CMK (cell line): ENCODE measurements at regions not wholly inside any gene's neighbourhood (a gene's known extent, or its start where the extent isn't known, plus 50 kb on each side); places are given as distances from the start of the nearest gene placed in this dataset.
"Not testable (repeated sequence)": the region's sequence is repeated elsewhere in the genome, so short reads cannot be mapped to it uniquely, and the experiment has no call there.

ENCODE experiments used
- DNase-seq: peaks from one replicate; pipeline ENCODE4 v3.0.0-alpha.2; 2010; ENCODE audit warnings: low read depth

- no peak for DNase-seq
Observed at GRCh38 chr3:157920822-157921700, 185.2 kb downstream of the SHOX2 start.

- DNase-seq: no peak
Observed at GRCh38 chr3:157919319-157919887, 186.8 kb downstream of the SHOX2 start.

- no peak for DNase-seq
Observed at GRCh38 chr3:157918402-157918801, 187.8 kb downstream of the SHOX2 start.

- no peak for DNase-seq
Observed at GRCh38 chr3:157916672-157917071, 189.5 kb downstream of the SHOX2 start.

- DNase-seq: no peak
Observed at GRCh38 chr3:157914882-157915281, 191.3 kb downstream of the SHOX2 start.

- no peak for DNase-seq
Observed at GRCh38 chr3:157913741-157914150, 192.5 kb downstream of the SHOX2 start.

GRCh38 chr3:157912514-157913451 lies 193.4 kb downstream of the SHOX2 start:
- DNase-seq: no peak

- DNase-seq: no peak
Observed at GRCh38 chr3:157906627-157907026, 199.6 kb downstream of the SHOX2 start.

GRCh38 chr3:157905885-157906284 lies 200.3 kb downstream of the SHOX2 start:
- no peak for DNase-seq

GRCh38 chr3:157902680-157903079 lies 203.5 kb downstream of the SHOX2 start:
- DNase-seq: not testable (repeated sequence)

- DNase-seq: no peak
Observed at GRCh38 chr3:157888040-157888439, 218.2 kb downstream of the SHOX2 start.

GRCh38 chr3:157876556-157876955 lies 229.7 kb downstream of the SHOX2 start:
- DNase-seq: no peak

GRCh38 chr3:157872902-157873301 lies 233.3 kb downstream of the SHOX2 start:
- DNase-seq: no peak

- no peak for DNase-seq
Observed at GRCh38 chr3:157871838-157872460, 234.3 kb downstream of the SHOX2 start.

- DNase-seq: no peak
Observed at GRCh38 chr3:157871248-157871647, 235.0 kb downstream of the SHOX2 start.

- DNase-seq: no peak
Observed at GRCh38 chr3:157868946-157869345, 237.3 kb downstream of the SHOX2 start.

GRCh38 chr3:157868196-157868595 lies 238.0 kb downstream of the SHOX2 start:
- DNase-seq: no peak

- no peak for DNase-seq
Observed at GRCh38 chr3:157865352-157866000, 240.7 kb downstream of the SHOX2 start.

- DNase-seq: no peak
Observed at GRCh38 chr3:157861076-157861765, 245.0 kb downstream of the SHOX2 start.

GRCh38 chr3:157859541-157859940 lies 246.7 kb downstream of the SHOX2 start:
- no peak for DNase-seq

GRCh38 chr3:157858821-157859220 lies 247.4 kb downstream of the SHOX2 start:
- no peak for DNase-seq
